Esophagus muscularis mucosa (tissue), 3 donors: ENCODE measurements at regions not wholly inside any gene's neighbourhood (a gene's known extent, or its start where the extent isn't known, plus 50 kb on each side); places are given as distances from the start of the nearest gene placed in this dataset.

Experiments
- POLR2A ChIP-seq: fragments of 450-650 bp; IDR thresholded peaks from one replicate; pipeline ENCODE4 v1.6.1; 2017; ENCODE audit warnings: antibody characterized with exemption, moderate library complexity, mild to moderate bottlenecking, low read depth
- TF ChIP-seq, protein P1 (sequence below), 3 experiments: fragments of 200-600 bp in 2 of 3; fragments of 450-650 bp in 1 of 3; sonication (generic) in 2 of 3; IDR thresholded peaks; one replicate each; pipeline ENCODE4 v1.5.1; 2017 to 2019; ENCODE audit warnings: antibody characterized with exemption in 3 of 3, mild to moderate bottlenecking in 2 of 3, moderate library complexity in 1 of 3

- TF ChIP-seq POLR2A = no peak
- TF ChIP-seq, protein P1, sequence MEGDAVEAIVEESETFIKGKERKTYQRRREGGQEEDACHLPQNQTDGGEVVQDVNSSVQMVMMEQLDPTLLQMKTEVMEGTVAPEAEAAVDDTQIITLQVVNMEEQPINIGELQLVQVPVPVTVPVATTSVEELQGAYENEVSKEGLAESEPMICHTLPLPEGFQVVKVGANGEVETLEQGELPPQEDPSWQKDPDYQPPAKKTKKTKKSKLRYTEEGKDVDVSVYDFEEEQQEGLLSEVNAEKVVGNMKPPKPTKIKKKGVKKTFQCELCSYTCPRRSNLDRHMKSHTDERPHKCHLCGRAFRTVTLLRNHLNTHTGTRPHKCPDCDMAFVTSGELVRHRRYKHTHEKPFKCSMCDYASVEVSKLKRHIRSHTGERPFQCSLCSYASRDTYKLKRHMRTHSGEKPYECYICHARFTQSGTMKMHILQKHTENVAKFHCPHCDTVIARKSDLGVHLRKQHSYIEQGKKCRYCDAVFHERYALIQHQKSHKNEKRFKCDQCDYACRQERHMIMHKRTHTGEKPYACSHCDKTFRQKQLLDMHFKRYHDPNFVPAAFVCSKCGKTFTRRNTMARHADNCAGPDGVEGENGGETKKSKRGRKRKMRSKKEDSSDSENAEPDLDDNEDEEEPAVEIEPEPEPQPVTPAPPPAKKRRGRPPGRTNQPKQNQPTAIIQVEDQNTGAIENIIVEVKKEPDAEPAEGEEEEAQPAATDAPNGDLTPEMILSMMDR (IDR thresholded peaks at IDR 0.05) = no peak
These were observed 274.9 kb upstream of the LCORL start for GRCh38 chr4:18296411-18296810.
